ENCODE measurements at regions not wholly inside any gene's neighbourhood (a gene's known extent, or its start where the extent isn't known, plus 50 kb on each side); places are given as distances from the start of the nearest gene placed in this dataset.

DNA sequence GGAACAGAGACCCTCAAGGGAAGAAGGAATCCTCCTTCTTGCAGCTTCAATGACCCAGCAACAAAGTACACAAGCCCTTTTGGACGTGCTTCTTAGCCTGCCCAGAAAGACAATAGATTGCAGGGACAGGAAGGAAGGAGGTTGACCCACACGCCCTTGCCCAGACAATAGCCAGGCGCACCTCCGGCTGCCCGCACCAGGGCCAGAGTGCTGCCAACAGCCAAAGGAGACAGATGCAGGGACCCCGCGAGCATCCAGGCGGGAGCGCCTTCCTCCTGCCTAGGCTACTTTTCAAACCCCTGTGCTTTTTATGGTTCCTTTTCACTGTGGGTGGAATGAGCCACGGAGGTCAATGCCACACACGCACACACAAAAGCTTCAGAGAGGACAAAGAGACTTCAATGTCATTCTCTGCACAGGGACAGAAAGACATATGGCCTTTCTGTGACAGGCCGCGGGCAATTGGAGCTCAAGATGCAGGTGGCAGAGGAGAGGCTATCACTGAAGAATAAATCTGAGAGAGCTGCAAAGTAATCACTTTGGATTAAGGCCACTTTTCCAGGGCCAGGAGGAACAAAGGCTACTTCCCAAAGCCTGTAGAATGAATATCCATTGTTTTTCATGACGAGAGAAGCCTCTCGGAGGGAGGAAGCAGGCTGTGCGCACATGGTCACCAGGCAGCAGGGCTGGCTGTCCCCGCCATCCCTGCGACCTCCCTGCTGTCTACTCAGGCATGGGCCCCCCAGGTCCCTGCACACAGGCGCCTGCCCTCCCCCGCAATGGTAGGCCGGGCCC is 300.6 kb downstream of the EIPR1 start:
- no peaks in the 10 kb centered on the region for H3K4me1 ChIP-seq (replicated peaks)
- H3K36me3 ChIP-seq: no peaks in the 10 kb centered on the region
- H3K4me3 ChIP-seq: no peak overlapping the region
- DNase-seq (ENCODE audit: low read depth in 1 of 2, low spot score in 2 of 2): no peak
- no peak overlapping the region for H3K27ac ChIP-seq
- H3K27me3 ChIP-seq (replicated peaks): no peaks in the 10 kb centered on the region
- H3K9me3 ChIP-seq (replicated peaks): no peaks in the 10 kb centered on the region; the same call in 1 of the 2 replicates

GRCh38 chr2:3075991-3076340 is 301.7 kb downstream of the EIPR1 start:
- Histone ChIP-seq H3K9me3 (replicated peaks) (no peaks in the 10 kb centered on the region; the same call in 1 of the 2 replicates), H3K27ac (no peak overlapping the region), H3K4me3 (no peak overlapping the region), H3K36me3 (no peaks in the 10 kb centered on the region), H3K27me3 (replicated peaks) (no peaks in the 10 kb centered on the region), H3K4me1 (replicated peaks) (no peaks in the 10 kb centered on the region)
- no peak for DNase-seq (ENCODE audit: low read depth in 1 of 2, low spot score in 2 of 2)

- no peaks in the 10 kb centered on the region for H3K36me3 ChIP-seq
- no peaks in the 10 kb centered on the region for H3K4me1 ChIP-seq (replicated peaks)
- H3K27me3 ChIP-seq (replicated peaks): no peaks in the 10 kb centered on the region
- no peak for DNase-seq (ENCODE audit: low read depth in 1 of 2, low spot score in 2 of 2)
- no peaks in the 10 kb centered on the region; the same call in 1 of the 2 replicates for H3K9me3 ChIP-seq (replicated peaks)
- H3K27ac ChIP-seq: no peak overlapping the region
- H3K4me3 ChIP-seq: no peak overlapping the region
These were observed 302.2 kb downstream of the EIPR1 start for GRCh38 chr2:3075316-3075990.

DNA sequence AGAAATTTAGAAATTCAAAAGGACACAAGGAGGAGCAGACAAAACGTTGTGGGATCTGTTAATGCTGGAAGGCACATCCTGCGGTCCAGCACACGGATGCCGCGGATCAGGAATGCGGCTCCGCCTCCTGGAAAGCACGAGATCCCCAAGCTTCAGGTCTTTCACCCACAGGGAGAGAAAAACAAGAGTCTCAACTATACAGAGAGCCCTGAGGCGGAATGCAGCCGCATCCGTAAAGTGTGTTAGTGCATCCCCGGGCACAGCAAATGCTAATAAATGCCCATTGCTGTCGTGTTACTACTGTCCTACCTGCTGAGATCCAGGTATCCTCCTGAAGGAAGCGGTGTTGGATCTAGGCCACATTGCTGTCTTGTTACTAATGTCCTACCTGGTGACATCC is 303.9 kb downstream of the EIPR1 start:
- no peak overlapping the region for H3K4me3 ChIP-seq
- H3K27me3 ChIP-seq (replicated peaks): no peaks in the 10 kb centered on the region
- DNase-seq (ENCODE audit: low read depth in 1 of 2, low spot score in 2 of 2): no peak
- no peaks in the 10 kb centered on the region; the same call in 1 of the 2 replicates for H3K9me3 ChIP-seq (replicated peaks)
- H3K36me3 ChIP-seq: no peaks in the 10 kb centered on the region
- no peak overlapping the region for H3K27ac ChIP-seq
- no peaks in the 10 kb centered on the region for H3K4me1 ChIP-seq (replicated peaks)

- H3K27ac ChIP-seq: no peak overlapping the region
- DNase-seq (ENCODE audit: low read depth in 1 of 2, low spot score in 2 of 2): no peak
These were observed 304.5 kb downstream of the EIPR1 start for GRCh38 chr2:3073041-3073595.

GRCh38 chr2:3071685-3072263 is 305.8 kb downstream of the EIPR1 start:
- Histone ChIP-seq H3K4me3 (no peak overlapping the region), H3K4me1 (replicated peaks) (no peaks in the 10 kb centered on the region), H3K27me3 (replicated peaks) (no peaks in the 10 kb centered on the region), H3K9me3 (replicated peaks) (no peaks in the 10 kb centered on the region), H3K36me3 (no peaks in the 10 kb centered on the region), H3K27ac (no peak overlapping the region)
- DNase-seq (ENCODE audit: low read depth in 1 of 2, low spot score in 2 of 2): no peak

More at GRCh38 chr2:3073041-3073595, 304.5 kb downstream of the EIPR1 start:
- Histone ChIP-seq H3K4me3 (no peak overlapping the region), H3K36me3 (no peaks in the 10 kb centered on the region), H3K9me3 (replicated peaks) (no peaks in the 10 kb centered on the region; the same call in 1 of the 2 replicates), H3K27me3 (replicated peaks) (no peaks in the 10 kb centered on the region), H3K4me1 (replicated peaks) (no peaks in the 10 kb centered on the region)

DNA sequence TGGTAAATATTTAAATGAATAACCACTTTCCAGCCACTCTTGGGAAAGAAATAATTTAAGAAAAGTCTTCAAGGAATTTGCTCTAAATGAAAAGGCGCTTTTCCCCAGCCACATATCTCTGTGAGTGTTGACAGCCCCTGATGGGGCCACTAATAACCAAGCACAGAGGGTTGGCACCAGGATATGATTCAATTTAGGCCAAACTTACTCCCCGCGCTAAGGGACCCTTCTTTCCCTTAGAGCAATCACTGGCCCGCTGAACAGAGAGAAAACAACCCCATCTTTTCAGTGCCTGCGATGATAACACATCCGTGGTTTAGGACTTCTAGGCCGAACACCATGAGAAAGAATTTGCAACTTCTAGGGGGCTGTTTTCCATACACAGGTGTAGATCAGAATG is 310.8 kb downstream of the EIPR1 start:
- Histone ChIP-seq H3K36me3 (no peaks in the 10 kb centered on the region), H3K4me3 (no peak overlapping the region), H3K4me1 (replicated peaks) (no peaks in the 10 kb centered on the region), H3K27ac (no peak overlapping the region), H3K9me3 (replicated peaks) (0 out of 2 replicates have a peak, but pooled peaks cover 2% of the 10 kb centered on the region), H3K27me3 (replicated peaks) (no peaks in the 10 kb centered on the region)
- no peak for DNase-seq (ENCODE audit: low read depth in 1 of 2, low spot score in 2 of 2)

- Histone ChIP-seq H3K4me1 (replicated peaks) (no peaks in the 10 kb centered on the region), H3K27me3 (replicated peaks) (no peaks in the 10 kb centered on the region), H3K36me3 (no peaks in the 10 kb centered on the region), H3K4me3 (no peak overlapping the region), H3K27ac (no peak overlapping the region), H3K9me3 (replicated peaks) (0 out of 2 replicates have a peak, but pooled peaks cover 2% of the 10 kb centered on the region)
- no peak for DNase-seq (ENCODE audit: low read depth in 1 of 2, low spot score in 2 of 2)
These were observed 311.7 kb downstream of the EIPR1 start for GRCh38 chr2:3065928-3066327.

DNA sequence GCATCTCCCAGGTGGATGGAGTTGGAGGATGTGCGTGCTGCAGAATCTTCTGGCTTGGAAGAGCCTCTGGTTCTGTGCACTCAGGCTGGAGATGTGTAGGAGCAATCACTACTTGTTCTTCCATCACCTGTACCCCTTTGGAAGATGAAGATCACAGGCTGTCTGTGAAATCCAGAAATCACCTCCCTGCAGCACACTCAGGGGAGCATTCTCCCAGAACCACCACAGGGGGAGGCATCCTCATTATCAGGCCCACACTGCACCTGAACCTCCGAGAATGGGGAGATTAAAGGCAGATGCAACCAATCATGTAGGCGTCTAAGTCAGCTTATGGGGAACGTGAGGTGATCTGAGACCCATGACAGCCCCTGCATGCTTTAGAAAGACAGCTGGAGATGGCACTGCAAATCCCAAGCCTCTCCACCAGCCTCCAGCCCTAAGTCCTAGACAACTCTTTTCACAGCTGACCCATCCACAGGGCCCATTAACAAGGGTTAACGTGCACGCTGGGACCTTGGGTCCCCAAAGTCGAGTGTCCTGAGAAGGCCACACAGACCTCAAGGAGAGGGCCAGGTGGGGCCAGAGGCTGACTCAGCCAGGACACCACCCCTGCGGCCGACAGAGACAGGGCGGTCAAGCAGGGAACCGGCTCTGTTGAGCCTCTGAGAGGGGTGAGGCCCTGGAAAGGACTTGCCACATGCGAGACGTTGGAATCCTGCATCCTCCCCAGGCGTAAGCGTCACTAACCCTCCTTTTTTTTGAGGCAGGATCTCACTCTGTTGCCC is 314.9 kb downstream of the EIPR1 start:
- no peaks in the 10 kb centered on the region for H3K27me3 ChIP-seq (replicated peaks)
- no peak overlapping the region for H3K27ac ChIP-seq
- no peaks in the 10 kb centered on the region for H3K36me3 ChIP-seq
- no peaks in the 10 kb centered on the region for H3K4me1 ChIP-seq (replicated peaks)
- no peak for DNase-seq (ENCODE audit: low read depth in 1 of 2, low spot score in 2 of 2)
- 0 out of 2 replicates have a peak, but pooled peaks cover 2% of the 10 kb centered on the region for H3K9me3 ChIP-seq (replicated peaks)
- no peak overlapping the region for H3K4me3 ChIP-seq

- H3K9me3 ChIP-seq (replicated peaks): 0 out of 2 replicates have a peak, but pooled peaks cover 2% of the 10 kb centered on the region
- no peak overlapping the region for H3K4me3 ChIP-seq
These were observed 317.6 kb downstream of the EIPR1 start for GRCh38 chr2:3060049-3060448.

DNA sequence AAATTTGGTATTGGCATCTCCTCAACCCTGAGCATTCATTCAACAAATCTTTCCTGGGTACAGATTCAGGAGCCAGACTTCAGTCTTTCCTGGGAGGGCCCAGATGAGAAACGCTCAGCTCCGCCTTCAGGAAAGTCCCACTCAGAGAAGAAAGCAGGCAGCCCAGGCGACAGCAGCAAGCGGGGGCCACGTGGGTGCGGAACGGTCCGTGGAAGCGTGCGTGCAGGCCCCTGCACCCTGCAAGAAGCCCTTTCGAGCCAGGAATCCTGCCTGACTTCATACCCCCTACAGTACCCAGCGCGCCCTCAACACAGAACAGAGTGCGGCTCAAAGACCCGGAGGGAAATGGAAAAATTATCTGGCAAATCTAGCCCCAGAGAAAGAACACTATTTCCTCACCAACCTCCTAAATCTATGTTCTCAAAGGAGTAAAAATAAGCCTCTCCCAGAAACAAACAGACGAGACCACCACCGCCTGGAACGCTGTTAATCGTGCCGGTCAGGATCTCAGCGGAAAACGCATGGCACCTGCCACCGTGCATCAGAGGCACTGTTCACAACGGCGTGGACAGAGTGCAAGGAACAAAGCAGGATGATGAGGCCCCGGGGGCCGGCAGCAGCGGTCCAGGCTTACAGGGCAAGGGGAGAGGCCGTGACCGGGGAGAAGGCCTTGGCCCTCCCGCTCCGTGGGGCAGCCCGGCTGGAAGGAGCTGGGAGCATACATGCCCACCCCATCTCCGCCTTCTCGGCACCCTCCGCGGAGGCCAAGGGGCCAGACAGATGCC is 318.3 kb downstream of the EIPR1 start:
- Histone ChIP-seq H3K4me3 (no peak overlapping the region), H3K27ac (no peak overlapping the region), H3K27me3 (replicated peaks) (no peaks in the 10 kb centered on the region), H3K36me3 (no peaks in the 10 kb centered on the region), H3K9me3 (replicated peaks) (no peaks in the 10 kb centered on the region), H3K4me1 (replicated peaks) (no peaks in the 10 kb centered on the region)
- DNase-seq (ENCODE audit: low read depth in 1 of 2, low spot score in 2 of 2): no peak

More at GRCh38 chr2:3060049-3060448, 317.6 kb downstream of the EIPR1 start:
- H3K27me3 ChIP-seq (replicated peaks): no peaks in the 10 kb centered on the region
- no peaks in the 10 kb centered on the region for H3K4me1 ChIP-seq (replicated peaks)
- no peaks in the 10 kb centered on the region for H3K36me3 ChIP-seq
- no peak overlapping the region for H3K27ac ChIP-seq
- DNase-seq (ENCODE audit: low read depth in 1 of 2, low spot score in 2 of 2): no peak

GRCh38 chr2:3054066-3054465 is 323.6 kb downstream of the EIPR1 start:
- Histone ChIP-seq H3K27me3 (replicated peaks) (no peaks in the 10 kb centered on the region), H3K36me3 (no peaks in the 10 kb centered on the region)
- DNase-seq (ENCODE audit: low read depth in 1 of 2, low spot score in 2 of 2): no peak

GRCh38 chr2:3051266-3051665 is 326.4 kb downstream of the EIPR1 start:
- DNase-seq (ENCODE audit: low read depth in 1 of 2, low spot score in 2 of 2): no peak
- peaks cover 3% of the 10 kb centered on the region; the same call in 1 of the 2 replicates for H3K9me3 ChIP-seq (replicated peaks)
- H3K27ac ChIP-seq: no peak overlapping the region
- H3K36me3 ChIP-seq: no peaks in the 10 kb centered on the region
- H3K4me3 ChIP-seq: no peak overlapping the region
- H3K27me3 ChIP-seq (replicated peaks): no peaks in the 10 kb centered on the region
- no peaks in the 10 kb centered on the region for H3K4me1 ChIP-seq (replicated peaks)

More at GRCh38 chr2:3054066-3054465, 323.6 kb downstream of the EIPR1 start:
- Histone ChIP-seq H3K4me3 (no peak overlapping the region), H3K9me3 (replicated peaks) (no peaks in the 10 kb centered on the region), H3K4me1 (replicated peaks) (no peaks in the 10 kb centered on the region), H3K27ac (no peak overlapping the region)
